ENCODE measurements at regions not wholly inside any gene's neighbourhood (a gene's known extent, or its start where the extent isn't known, plus 50 kb on each side); places are given as distances from the start of the nearest gene placed in this dataset.

GRCh38 chr13:22253107-22253506 lies 582.2 kb downstream of the FGF9 start:
- no peaks in the 10 kb centered on the region for H3K9me3 Mint-ChIP-seq
- no peaks in the 10 kb centered on the region for H3K27me3 ChIP-seq (ENCODE audit: control insufficient read depth, insufficient read depth, low read length, poor library complexity, severe bottlenecking)
- H3K36me3 Mint-ChIP-seq (ENCODE audit: low read depth) = no peaks in the 10 kb centered on the region
- H3K27ac Mint-ChIP-seq = no peak overlapping the region
- no peaks in the 10 kb centered on the region for H3K9me3 ChIP-seq (ENCODE audit: control insufficient read depth, low read length)
- H3K27me3 Mint-ChIP-seq (ENCODE audit: insufficient read depth) = no peaks in the 10 kb centered on the region
- no peak overlapping the region for H3K27ac ChIP-seq (ENCODE audit: low read depth, low read length)
- H3K36me3 ChIP-seq (ENCODE audit: control insufficient read depth, insufficient read depth, low read length) = no peaks in the 10 kb centered on the region
- no peaks in the 10 kb centered on the region for H3K4me1 Mint-ChIP-seq
- DNase-seq = no peak
- no peaks in the 10 kb centered on the region for H3K4me1 ChIP-seq (ENCODE audit: control insufficient read depth, insufficient read depth, low read length)
- H3K4me3 ChIP-seq (ENCODE audit: low read length) = no peak overlapping the region
- no peak overlapping the region for H3K4me3 Mint-ChIP-seq
- 95 to 100% methylated on average over 1 to 4 of the region's 4 CpGs for WGBS, 2 experiments (ENCODE audit: insufficient coverage in 1 of 2, insufficient read length in 1 of 2)
- TF ChIP-seq CTCF (conservative IDR thresholded peaks at IDR 0.05) = no peak
- no peak overlapping the region for H3K9ac ChIP-seq (ENCODE audit: extremely low read depth, low read length, poor library complexity, severe bottlenecking)

GRCh38 chr13:22256111-22256639 lies 585.3 kb downstream of the FGF9 start:
- H3K9ac ChIP-seq (ENCODE audit: extremely low read depth, low read length, poor library complexity, severe bottlenecking) = no peak overlapping the region
- no peak for DNase-seq
- peak; percentile 79 for TF ChIP-seq CTCF (conservative IDR thresholded peaks at IDR 0.05)
- H3K9me3 ChIP-seq (ENCODE audit: control insufficient read depth, low read length) = no peaks in the 10 kb centered on the region
- Mint-ChIP-seq H3K4me3 (no peak overlapping the region), H3K27ac (no peak overlapping the region), H3K27me3 (ENCODE audit: insufficient read depth) (no peaks in the 10 kb centered on the region), H3K9me3 (no peaks in the 10 kb centered on the region), H3K36me3 (ENCODE audit: low read depth) (no peaks in the 10 kb centered on the region), H3K4me1 (peaks cover 4% of the 10 kb centered on the region)
- no peaks in the 10 kb centered on the region for H3K36me3 ChIP-seq (ENCODE audit: control insufficient read depth, insufficient read depth, low read length)
- H3K27me3 ChIP-seq (ENCODE audit: control insufficient read depth, insufficient read depth, low read length, poor library complexity, severe bottlenecking) = no peaks in the 10 kb centered on the region
- no peaks in the 10 kb centered on the region for H3K4me1 ChIP-seq (ENCODE audit: control insufficient read depth, insufficient read depth, low read length)
- WGBS, 2 experiments (ENCODE audit: insufficient coverage in 1 of 2, insufficient read length in 1 of 2) = 88 to 90% methylated on average over 2 of the region's 2 CpGs
- H3K4me3 ChIP-seq (ENCODE audit: low read length) = no peak overlapping the region
- no peak overlapping the region for H3K27ac ChIP-seq (ENCODE audit: low read depth, low read length)

- no peaks in the 10 kb centered on the region for H3K4me1 ChIP-seq (ENCODE audit: control insufficient read depth, insufficient read depth, low read length)
- WGBS, 2 experiments (ENCODE audit: insufficient coverage in 1 of 2, insufficient read length in 1 of 2) = 50 to 82% methylated on average over 1 to 5 of the region's 6 CpGs
- no peaks in the 10 kb centered on the region for H3K27me3 ChIP-seq (ENCODE audit: control insufficient read depth, insufficient read depth, low read length, poor library complexity, severe bottlenecking)
- DNase-seq = no peak
- H3K36me3 Mint-ChIP-seq (ENCODE audit: low read depth) = no peaks in the 10 kb centered on the region
- peaks cover 6% of the 10 kb centered on the region for H3K4me1 Mint-ChIP-seq
- H3K9ac ChIP-seq (ENCODE audit: extremely low read depth, low read length, poor library complexity, severe bottlenecking) = no peak overlapping the region
- no peak overlapping the region for H3K27ac ChIP-seq (ENCODE audit: low read depth, low read length)
- no peaks in the 10 kb centered on the region for H3K9me3 Mint-ChIP-seq
- H3K9me3 ChIP-seq (ENCODE audit: control insufficient read depth, low read length) = no peaks in the 10 kb centered on the region
- no peaks in the 10 kb centered on the region for H3K27me3 Mint-ChIP-seq (ENCODE audit: insufficient read depth)
- H3K27ac Mint-ChIP-seq = no peak overlapping the region
- no peak overlapping the region for H3K4me3 ChIP-seq (ENCODE audit: low read length)
- TF ChIP-seq CTCF (conservative IDR thresholded peaks at IDR 0.05) = no peak
- no peak overlapping the region for H3K4me3 Mint-ChIP-seq
- no peaks in the 10 kb centered on the region for H3K36me3 ChIP-seq (ENCODE audit: control insufficient read depth, insufficient read depth, low read length)
Observed at GRCh38 chr13:22262001-22262885, 591.4 kb downstream of the FGF9 start.
